ENCODE measurements at regions not wholly inside any gene's neighbourhood (a gene's known extent, or its start where the extent isn't known, plus 50 kb on each side); places are given as distances from the start of the nearest gene placed in this dataset.
"Not testable (repeated sequence)": the region's sequence is repeated elsewhere in the genome, so short reads cannot be mapped to it uniquely, and the experiment has no call there.

DNA sequence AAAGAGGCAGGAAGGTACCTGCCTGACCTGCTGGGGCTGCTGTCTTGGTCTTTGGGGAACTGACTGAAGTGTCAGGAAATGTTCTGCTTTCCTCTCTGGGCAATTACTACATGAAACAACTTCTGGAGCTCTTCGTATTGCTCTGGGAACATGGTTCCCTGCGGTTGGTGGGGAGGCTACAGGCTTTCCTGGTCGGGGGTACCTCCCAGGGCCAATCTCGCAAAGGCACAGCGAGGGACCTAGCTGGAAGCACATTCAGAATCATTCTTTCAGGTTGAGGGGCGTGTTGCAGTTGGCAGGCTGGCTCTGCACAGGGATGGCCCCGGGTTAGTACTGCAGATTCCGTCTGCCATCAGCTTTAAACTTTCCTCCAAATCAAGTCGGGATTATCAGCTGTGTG is 88.9 kb upstream of the RANBP3L start:
- no peak for DNase-seq (ENCODE audit: low read depth, low spot score)

DNA sequence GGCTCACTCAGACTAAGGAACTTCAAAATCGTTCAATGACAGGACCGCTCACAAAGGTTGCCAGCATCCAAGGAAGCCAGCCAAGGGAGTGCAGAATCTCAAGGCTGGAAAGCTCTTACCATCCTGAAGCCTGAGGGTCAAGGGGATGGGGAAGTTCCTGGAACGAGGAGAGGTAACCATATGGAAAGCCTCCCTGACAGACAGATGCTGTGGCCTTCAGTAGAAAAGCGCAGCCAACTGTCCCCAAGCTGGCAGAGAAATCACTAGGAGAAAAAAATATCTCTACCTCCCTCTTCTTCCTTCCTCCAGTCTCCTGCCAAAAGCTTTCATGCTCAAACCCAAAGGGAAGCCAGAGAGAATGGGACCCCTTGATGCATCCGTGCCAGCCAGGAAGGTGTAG is 90.5 kb upstream of the RANBP3L start:
- DNase-seq (ENCODE audit: low read depth, low spot score), result no peak

DNA sequence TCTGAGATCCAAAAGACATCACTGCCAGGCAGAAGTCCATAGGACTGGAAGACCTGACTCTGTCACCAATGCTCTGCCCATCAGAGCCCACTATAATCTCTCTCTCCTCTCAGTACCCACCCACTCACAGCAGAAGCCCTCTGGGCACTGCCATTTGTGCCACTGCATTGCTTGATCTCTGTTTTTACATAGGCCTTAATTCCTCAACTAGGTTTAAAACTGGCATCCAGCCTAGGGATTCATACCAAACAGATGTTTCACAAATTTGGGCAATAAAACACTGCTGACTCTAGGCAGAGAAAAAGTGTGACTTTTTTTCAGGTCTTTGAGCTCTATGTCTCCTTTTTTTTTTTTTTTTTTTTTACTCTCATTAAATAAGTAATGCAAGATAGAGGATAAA is 91.1 kb upstream of the RANBP3L start:
- DNase-seq (ENCODE audit: low read depth, low spot score), result no peak

DNA sequence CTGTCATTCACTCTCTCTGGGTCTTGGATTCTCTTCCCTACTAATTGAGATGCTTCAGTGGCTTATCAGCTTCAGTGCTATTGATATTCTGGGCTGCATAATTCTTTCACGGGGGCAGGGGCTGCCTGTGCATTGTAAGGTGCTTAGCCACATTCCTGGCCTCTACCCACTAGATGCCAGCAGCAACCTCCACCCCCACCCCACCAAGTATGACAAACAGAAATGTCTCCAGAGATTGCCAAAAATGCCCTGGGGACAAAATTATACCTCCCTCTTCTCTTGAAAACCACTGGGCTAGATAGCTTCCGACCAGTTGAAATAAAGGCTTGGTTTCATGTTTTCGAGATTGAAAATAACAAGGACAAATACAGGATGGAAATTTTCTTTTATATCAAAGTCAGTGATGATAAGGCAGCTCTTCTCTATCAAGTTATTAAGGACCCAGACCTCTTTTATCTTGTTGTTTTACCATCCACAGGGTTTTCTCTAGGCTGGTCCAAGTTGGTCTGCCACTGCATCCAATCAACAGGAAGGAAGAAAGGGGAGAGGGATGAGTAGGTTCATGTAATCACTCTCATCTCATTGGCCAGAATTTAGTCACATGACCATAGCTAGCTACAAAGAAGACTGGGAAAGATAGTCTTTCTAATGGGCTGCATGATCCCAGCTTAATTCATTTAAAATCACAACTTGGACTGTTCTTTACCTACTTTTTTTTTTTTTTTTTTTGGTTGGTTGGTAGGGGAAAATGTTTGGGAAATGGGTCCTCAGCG is 92.1 kb upstream of the RANBP3L start:
- no peak for DNase-seq (ENCODE audit: low read depth, low spot score)

DNA sequence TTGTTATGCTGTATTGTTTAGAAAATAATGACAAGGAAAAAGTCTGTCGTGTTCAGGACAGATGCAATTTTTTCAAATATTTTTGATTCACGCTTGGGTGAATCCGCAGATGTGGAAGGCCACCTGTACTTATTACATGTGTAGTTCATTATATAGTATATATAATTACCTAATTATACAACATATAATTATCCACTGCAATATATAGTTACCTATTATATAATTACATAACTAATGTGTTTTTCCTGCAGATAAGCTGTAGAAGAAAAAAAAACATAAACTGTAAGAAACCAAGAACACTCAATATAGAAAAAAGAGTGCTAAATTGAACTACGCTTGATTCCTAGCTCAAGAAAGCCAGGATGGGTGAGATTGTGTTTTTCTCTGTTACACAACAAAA is 93.6 kb upstream of the RANBP3L start:
- no peak for DNase-seq (ENCODE audit: low read depth, low spot score)

DNA sequence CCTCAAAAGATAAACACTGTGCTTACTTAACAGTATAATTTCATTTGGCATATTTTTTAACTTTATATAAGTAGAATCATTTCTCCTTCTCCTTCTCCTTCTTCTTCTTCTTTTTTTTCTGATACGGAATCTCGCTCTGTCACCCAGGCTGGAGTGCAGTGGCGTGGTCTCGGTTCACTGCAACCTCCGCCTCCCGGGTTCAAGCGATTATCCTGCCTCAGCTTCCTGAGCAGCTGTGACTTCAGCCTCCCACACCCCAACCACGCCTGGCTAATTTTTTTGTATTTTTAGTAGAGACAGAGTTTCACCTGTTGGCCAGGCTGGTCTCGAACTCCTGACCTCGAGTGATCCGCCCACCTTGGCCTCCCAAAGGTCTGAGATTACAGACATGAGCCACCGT is 94.2 kb upstream of the RANBP3L start:
- not testable (repeated sequence) for DNase-seq (ENCODE audit: low read depth, low spot score)

DNA sequence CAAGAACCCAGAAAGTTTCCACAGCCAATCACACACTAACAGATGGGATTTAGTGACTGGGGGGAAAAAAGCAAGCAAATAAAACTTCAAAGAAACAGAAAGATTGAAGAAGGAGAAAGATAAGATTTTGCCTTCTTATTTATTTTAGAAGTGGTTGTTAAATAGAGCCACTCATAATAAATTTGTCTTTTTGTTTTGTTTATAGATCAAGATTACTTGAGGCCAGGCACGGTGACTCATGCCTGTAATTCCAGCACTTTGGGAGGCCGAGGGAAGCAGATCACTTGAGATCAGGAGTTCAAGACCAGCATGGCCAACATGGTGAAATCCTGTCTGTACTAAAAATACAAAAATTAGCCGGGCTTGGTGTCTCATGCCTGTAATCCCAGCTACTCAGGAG is 94.9 kb upstream of the RANBP3L start:
- no peak for DNase-seq (ENCODE audit: low read depth, low spot score)

DNA sequence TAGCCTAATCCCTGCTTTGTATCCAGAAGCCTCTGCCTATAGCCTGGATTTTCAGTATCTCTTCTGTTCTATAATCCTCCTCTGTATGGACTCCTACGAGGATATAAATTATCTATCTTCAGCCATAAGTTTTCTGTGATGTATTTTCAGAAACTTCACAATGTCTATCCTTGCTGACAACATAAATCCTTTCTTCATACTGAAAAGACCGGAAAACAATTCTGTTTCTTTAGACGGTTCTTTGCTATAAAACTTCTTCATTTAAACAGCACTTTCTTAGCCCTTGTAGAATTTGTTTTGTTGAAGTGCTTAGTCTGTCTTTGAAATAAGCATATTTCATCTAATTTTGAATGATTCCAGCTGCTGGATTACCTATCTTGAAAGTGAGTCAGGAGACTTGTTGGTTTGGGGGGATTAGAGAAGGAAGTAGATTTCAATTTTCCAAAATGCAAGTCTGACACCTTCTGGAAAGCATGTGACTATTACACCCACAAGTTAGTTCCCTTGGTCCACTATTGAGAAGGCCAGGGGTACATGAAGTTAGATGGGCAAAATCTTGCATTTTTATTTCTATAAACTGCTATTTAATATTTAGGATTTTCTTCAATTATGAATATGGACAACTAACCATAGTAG is 96.3 kb upstream of the RANBP3L start:
- DNase-seq (ENCODE audit: low read depth, low spot score), result no peak

DNA sequence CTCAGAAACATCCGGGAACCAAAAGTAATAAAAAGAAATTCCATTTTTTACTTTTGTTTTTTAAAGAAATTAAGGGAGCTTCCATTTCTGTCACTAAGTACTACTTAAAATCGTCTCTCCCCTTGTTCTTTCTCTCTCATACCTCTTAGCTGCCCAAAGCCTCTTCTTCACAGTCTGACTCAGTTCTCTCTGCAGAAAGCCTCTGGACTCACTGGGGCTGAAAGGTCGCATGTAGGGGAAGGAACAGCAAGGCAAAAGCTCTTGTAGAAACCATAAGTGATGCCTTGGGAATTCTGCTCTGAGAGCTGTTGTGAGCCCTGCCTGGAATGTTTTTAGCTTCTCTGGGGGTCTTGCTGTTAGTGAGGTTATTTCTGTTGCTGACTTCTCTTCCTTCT is 100.8 kb upstream of the RANBP3L start:
- no peak for DNase-seq (ENCODE audit: low read depth, low spot score)

DNA sequence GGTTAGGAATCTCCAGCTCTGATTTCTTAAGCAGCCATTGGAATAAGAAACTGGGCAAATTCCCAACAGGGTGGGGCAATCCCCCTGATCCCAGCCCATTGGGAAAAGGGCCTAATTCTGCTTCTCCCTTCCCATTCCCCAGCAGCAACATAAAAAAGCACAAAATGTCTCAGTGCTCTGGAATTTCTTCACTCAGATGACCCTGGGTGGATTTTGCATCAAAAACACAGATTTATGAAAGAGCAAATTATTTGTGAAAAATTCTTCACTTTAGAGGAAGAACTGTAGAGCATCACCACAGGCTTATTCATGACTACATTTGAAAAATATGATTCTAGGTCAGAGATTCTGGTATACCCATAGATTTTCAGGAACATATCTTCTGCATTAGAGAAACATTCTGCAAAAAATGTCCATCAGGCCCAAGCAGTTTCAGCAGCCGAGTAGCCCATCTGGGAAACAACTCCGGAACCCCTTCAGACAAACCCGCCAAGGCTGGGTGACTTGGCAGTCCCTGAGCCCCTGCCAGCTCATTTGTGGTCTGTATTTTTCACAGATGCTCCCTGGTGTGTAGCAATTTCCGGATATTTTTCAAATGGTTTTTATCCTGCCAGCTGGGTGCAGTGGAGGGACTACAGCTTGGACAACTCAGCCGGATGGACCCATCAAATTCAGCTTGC is 102.1 kb upstream of the RANBP3L start:
- DNase-seq (ENCODE audit: low read depth, low spot score), result no peak

DNA sequence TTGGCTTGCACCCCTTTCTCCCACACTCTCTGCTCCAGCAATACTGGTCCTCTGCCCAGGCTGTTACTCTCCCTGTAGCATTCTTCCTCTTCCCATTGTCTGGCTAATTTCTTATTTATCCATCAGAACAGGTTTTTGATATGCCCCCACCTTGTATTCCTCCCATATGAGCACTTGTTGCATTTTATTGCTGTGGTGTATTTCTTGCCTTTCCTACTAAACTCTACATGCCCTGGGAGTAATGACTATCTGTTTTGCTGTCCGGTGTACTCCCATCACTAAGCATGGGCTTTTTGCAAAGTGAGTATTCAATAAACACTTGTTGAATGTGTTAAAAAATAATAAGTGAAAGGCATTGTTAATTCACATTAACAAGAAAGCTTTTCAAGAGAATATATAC is 104.3 kb upstream of the RANBP3L start:
- DNase-seq (ENCODE audit: low read depth, low spot score), result no peak

DNA sequence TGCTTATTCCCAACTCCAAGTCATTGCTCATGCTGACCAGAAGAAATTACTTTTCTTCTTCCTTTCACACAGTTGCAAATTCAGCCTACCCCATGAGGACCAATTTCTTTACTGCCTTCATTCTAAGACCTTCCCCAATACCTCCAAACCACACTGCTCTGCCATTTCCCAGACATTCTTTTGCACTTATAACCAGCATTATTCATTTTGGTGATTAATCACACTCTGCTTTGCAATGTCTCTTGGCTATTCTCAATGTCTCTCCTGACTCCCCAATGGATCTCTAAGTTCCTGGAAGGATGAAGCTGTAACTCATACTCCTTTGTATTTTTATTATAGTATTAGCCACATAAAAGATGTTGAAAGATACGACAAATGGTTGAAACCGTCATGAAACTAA is 105.7 kb upstream of the RANBP3L start:
- no peak for DNase-seq (ENCODE audit: low read depth, low spot score)

DNA sequence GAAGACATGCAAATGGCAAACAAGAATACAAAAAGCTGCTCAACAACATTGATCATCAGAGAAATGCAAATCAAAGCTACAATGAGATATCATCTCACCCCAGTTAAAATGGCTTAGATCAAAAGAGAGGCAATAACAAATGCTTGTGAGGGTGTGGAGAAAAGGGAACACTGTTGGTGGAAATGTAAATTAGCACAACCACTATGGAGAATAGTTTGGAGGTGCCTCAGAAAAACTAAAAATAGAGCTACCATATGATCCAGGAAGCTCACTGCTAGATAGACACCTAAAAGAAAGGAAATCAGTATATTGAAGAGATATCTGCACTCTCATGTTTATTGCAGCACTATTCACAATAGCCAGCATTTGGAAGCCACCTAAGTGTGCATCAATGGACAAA is 108.0 kb upstream of the RANBP3L start:
- not testable (repeated sequence) for DNase-seq (ENCODE audit: low read depth, low spot score)

DNA sequence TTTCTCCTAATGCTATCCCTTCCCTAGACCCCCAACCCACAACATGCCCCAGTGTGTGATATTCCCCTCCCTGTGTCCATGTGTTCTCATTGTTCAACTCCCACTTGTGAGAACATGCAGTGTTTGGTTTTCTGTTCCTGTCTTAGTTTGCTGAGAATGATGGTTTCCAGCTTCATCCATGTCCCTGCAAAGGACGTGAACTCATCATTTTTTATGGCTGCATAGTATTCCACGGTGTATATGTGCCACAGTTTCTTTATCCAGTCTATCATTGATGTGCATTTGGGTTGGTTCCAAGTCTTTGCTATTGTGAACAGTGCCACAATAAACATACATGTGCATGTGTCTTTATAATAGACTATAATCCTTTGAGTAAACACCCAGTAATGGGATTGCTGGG is 109.0 kb upstream of the RANBP3L start:
- DNase-seq (ENCODE audit: low read depth, low spot score), result not testable (repeated sequence)

DNA sequence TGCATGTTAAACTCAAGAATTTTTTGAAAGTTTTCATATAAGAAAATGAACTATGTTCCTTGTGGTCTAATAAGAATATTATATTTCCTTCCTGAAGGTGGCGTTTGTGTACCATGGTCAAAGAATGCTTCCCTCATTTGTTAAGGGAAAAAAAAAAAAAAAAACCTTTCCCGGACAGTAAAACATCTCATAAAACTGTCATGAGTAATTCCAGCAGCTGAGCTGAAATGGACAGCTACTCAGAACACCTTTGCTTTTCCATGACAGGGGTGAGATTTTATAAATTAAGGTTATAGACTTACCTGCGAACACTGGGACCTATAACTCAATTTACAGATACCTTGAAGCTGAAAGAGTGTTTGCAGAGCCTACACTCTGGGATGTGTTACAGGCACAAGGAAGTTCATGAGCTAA is 113.2 kb upstream of the RANBP3L start:
- DNase-seq (ENCODE audit: low read depth, low spot score), result no peak

DNA sequence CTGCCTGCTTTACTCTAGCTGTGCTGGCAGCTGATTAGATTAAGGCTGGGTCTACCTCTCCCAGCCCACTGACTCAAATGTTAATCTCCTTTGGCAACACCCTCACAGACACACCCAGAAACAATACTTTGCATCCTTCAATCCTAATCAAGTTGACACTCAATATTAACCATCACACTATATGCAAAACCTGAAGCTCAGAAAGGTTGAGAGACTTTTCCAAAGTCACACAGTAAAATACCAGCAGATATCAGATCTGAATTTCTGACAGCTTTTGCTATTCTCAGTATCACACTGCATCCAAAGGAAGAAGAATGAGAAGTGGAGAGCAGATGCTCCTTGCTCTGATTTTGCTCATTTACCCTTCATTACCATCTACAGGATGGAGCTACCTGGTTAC is 114.9 kb upstream of the RANBP3L start:
- no peak for DNase-seq (ENCODE audit: low read depth, low spot score)

DNA sequence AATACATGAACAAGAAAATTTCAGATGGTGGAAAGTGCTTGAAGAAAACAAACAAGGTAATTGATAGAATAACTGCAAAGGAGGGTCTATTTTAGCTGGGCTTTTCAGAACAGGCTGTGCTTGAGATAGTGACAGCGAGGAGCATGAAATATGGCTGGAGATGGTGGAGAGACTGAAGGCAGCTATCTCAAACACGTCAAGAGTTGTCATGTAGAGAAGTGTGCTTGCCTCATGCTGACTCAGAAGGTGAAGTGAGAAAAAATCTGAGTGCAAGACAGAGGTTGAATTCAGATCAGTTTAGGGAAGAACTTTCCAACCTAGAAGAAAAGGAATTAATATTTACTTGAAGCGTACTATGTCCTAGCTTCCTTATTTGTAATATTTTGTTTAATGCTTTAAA is 115.5 kb upstream of the RANBP3L start:
- DNase-seq (ENCODE audit: low read depth, low spot score), result no peak

DNA sequence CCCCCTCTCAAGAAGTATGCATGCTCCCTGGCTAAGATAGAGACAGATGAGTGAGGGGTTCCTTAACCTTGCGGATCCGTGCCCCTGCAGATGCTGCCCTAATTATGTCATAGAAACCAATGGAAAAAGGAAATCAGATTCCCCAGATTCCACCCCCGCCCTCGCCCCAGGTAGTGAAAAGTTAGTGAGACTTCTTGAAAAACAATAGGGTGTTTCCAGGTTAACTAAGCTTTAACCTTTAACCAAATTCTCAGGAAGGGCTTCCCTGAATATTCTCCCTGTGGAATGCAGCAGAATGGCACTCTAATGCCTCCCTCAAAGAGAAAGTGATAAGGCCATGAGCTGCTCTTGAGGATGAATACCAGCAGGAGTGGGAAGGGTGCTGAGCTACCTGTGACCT is 116.0 kb upstream of the RANBP3L start:
- DNase-seq (ENCODE audit: low read depth, low spot score), result no peak

DNA sequence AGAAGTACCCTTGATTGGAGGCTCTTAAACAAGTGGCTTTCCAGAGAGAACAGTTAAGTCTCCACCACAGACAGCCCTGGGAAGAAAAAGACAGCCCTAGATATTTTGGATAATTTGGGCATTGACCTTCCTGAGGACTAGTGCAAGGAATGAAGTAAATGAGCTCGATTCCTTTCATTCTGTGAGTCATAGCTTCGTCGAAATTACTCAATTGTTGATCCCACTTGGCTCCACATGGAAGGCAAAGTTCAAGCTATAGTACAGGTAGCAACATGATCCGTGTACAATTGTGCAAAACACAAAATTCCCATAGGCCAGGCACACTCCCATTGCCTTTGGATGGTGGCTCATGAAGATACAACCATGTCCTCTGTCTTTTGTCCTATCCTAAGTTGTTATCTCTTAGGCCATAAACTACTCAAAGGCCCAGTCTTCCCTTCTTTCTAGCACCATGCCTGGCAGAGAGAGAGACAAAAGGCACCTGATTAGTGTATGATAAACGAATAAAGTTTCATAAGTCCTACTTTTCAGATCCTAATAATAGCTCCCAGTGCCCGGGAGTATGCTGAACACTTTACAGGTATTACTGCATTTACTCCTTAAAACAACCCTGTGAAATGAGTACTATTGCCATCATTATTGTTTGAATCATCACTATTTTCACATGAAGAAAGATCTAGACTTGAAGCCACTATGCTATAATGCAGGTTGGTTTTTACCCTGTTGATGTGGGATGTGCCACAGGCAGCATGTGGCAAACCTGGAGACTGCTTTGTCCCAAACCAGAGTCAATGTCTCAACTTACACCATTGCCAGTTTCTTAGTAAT is 116.7 kb upstream of the RANBP3L start:
- DNase-seq (ENCODE audit: low read depth, low spot score), result no peak

DNA sequence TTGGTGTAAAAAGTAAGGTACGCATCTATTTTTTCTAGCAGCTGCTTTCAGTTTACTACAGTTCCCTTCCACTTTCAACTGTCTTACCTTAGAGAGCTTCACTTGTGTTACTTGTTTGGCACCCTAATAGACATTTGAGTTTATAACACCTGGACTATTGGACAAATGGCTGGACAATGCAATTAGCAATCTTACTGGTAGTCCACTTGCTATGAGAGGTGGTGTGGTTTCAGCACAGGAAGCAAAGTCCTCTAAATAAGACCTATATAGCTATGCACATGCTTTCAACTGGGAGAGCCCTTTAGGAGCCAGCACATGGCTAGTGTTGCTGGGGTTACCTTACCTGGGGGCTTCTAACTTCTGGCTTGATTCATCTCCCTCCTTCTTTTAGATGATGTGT is 119.6 kb upstream of the RANBP3L start:
- DNase-seq (ENCODE audit: low read depth, low spot score), result no peak

DNA sequence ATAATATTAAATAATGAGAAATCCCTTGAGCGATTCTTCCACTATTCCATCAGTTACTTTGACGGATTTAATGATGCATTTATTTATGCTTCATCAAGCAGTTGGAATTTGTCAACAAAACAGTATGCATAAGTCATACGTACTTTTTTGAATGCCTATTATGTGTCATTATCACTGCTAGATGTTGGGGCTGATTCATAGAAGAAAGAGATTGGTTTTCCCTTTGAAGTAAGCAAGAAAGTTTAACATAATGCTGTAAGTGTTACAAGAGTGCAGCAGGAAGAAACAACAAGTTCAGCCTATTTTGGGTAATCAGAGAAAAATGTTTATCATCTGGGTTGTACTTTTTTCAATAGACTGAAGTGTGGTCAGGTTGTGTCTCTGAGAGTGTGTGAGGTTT is 121.2 kb upstream of the RANBP3L start:
- DNase-seq (ENCODE audit: low read depth, low spot score), result no peak
